HG02938 (cell line): ENCODE measurements at regions not wholly inside any gene's neighbourhood (a gene's known extent, or its start where the extent isn't known, plus 50 kb on each side); places are given as distances from the start of the nearest gene placed in this dataset.
"Not testable (repeated sequence)": the region's sequence is repeated elsewhere in the genome, so short reads cannot be mapped to it uniquely, and the experiment has no call there.

ENCODE experiments used
- ATAC-seq: cut with Tn5 transposase; IDR thresholded peaks from one replicate; pipeline ENCODE4 v1.9.1; 2021; ENCODE audit warnings: mild to moderate bottlenecking, moderate library complexity; ENCODE audit not compliant: unreplicated experiment

GRCh38 chr9:91512235-91512634 is 88.6 kb upstream of the NFIL3 start:
- ATAC-seq, result not testable (repeated sequence)

DNA sequence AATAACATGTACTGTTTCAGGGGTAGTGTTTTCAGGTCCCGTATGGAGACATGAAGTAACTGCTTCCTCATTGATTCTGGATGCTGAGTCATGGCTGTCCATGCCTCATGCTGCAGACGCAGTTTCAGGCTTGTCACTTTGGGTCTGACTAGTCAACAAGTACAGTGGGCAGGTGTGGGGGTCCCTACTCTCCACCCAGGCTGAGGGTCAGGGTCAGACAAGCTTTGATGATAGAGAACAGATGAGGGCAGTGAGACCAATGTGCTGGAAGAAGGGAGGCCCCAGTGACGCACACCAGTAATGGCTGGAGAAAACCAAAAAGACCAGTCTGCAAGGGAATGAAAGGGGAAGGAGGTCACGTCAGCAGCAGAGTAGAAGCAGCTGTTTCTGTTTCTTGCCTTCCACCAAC is 80.0 kb upstream of the NFIL3 start:
- no peak for ATAC-seq

DNA sequence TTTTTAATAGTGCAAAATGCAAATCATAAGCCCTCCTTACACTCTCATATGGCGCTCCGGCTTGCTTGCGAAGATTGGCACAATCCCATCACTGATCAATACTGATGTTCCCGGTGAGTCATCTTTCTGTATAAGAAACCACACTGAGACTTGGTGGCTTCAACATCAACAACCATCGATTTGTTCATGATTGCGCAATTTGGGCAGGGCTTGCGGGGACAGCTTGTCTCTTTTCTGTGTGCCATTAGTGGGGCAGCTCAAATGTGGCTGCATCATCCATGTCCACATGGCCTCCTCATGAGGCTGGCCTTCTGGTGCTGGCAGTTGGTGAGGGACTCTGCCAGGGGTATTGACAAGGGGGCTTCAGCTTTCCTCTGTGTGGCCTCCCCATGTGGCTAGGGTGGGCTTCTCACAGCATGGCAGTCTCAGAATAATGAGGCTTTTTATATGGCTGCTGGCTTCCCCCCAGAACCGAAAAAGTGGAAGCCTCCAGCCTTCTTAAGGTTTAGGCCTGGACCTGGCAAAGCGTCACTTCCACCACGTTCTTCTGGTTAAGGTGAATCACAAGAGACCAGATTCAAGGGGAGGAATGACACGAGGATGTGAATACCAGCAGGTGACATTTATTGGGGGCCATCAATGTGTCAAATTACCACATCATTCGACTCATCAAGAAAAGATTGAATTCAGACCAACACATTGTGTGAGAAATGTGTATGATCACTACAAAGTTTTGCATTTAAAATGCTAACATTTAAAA is 79.5 kb upstream of the NFIL3 start:
- no peak for ATAC-seq

- no peak for ATAC-seq
These were observed 78.8 kb upstream of the NFIL3 start for GRCh38 chr9:91502475-91502874.

DNA sequence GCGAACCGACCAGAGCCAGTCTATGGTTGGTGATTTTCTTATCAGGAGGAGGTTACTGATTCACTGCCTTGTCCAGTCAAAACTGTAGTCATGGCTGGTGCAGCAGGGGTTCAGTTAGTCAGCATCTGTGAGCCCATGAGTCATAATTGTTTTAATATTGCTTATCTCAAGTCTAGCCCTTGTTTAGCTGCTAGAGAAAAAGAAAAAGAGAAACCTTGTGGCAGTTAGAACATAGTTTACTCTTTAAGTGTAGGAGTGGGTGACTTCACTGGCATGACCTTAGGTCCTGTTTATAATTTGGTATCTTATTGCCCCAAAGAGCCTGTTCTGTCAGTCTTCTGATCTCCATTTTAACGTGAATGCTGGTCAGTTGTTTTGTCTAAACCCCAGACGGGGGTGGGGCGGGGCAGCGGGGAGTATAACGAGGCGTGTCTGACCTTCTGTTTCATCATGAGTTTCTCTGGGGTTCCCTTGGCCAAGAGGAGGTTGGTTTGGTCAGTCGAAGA is 76.9 kb upstream of the NFIL3 start:
- peak; percentile 64 for ATAC-seq

GRCh38 chr9:91496351-91496750 is 72.7 kb upstream of the NFIL3 start:
- no peak for ATAC-seq

DNA sequence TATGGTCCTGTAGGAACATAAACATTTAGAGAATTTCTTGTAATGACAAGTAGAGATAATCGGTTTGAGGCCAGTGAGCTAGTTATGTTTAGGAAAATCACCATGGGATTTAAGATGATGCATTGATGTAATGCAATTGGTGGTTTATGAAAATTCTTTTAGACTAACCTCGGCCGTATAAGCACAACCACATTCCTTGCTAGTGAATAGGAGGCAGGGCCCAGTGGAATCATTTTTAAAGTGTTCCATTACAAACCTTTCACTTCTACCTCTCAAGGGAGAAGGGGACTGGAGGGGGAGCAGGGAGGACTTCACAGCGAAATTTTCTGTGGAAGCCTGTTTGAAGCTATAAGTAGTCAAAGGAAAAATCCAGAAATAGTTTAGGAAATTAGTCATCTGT is 71.8 kb upstream of the NFIL3 start:
- no peak for ATAC-seq

DNA sequence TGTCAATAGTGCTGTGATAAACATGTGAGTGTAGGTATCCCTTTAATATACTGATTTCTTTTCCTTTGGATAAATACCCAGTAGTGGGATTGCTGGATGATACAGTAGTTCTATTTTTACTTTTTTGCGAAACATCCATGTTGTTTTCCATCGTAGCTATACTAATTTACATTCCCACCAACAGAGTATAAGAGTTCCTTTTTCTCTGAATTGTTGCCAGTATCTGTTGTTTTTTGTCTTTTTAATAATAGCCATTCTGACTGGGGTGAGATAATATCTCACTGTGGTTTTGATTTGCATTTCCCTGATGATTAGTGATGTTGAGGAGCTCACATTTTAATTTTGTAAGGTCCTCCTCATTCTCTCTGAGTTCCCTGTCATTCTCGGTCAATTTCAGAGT is 71.1 kb upstream of the NFIL3 start:
- ATAC-seq, result no peak

DNA sequence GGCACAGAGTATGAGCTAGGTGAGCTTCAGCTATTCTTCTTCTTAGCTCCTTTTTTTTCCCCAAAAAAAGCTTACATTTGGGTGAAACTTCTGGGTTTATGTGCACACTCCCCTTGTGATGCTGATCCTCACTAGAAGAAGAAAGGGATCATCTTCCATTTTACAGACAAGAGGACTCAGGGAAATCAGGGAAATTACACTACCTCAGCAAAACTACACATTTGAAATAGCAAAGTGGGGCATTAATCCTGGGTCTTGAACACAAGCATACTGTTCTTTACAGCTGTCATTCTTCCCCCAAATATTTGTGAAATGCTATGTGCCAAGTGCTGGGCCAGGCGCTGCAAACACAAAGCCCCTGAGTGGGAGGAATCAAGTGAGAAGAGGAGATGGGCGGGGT is 68.6 kb upstream of the NFIL3 start:
- no peak for ATAC-seq

DNA sequence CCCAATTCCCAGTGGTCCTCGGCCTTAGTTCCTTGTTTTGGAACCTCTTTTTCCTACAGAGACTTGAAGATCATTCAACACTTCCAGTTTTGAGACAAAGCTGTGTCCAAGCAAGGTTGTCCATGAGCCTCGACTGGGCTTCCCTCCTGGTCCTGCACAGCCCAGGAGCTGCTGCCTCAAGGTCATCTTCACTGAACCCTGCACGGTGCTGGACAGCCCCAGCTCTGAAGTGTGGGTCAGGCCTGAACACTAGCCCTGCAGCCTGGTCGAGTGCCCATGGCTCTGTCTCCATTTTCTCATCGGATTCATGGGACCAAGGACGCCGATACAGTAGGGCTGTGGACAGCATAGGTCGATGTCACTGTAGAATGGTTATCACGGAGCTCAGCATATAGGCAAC is 68.0 kb upstream of the NFIL3 start:
- ATAC-seq, result no peak

- no peak for ATAC-seq
These were observed 65.8 kb upstream of the NFIL3 start for GRCh38 chr9:91489361-91489899.

GRCh38 chr9:91488341-91488740 is 64.7 kb upstream of the NFIL3 start:
- ATAC-seq, result no peak

DNA sequence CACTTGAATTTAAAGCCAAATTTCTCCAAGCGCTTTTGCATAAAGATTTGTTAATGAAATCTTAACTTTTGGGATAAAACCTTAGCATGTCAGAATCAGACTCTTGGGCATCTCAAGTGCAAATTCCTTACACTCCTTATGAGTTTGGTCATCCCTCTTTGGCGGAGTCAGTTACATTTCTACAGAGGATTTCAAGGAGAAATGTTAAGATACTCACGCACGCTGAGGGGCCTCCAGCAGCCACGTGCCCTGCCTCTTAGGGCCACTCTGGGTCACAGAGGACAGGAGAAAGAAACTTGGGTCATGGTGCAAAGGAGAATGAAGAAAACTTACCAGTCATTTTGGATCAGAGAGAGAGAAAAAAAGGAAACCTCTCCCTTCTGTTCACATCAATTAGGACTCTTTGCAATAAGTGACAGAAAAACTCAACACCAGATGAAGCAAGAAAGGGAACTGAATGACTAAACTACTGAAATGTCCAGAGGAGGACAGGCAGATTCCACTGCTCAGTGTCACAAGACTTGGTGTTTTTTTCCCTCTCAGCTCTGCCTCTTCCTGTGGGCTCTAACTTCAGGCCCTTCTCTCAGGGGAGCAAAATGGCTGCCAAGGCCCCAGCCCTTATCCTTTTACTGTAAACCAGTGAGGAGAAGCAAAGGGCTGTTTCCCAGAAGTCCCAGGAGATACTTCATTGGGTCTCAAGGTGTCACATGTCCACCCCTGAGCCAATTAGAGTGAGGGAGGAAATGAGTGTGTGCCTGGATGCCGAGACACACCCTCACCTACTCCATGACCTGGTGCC is 63.3 kb upstream of the NFIL3 start:
- no peak for ATAC-seq

DNA sequence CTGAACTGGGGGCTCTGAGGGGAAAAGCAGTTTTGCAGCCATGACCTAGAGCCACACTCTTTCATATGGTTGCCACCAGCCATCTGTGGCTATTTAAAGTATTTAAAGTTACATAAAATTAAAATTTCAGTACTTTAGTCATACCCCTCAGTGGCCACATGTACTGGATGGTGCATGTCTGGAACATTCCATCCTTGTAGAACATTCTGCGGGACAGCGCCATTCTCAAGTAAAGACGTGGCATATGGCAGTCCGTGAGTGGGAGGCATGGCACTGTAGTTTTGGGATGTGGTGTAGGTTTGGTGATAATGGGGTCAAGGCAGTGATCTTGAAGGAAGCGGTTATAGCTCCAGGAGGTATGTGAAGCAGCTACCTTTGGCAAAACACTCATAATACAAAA is 61.4 kb upstream of the NFIL3 start:
- ATAC-seq, result no peak

DNA sequence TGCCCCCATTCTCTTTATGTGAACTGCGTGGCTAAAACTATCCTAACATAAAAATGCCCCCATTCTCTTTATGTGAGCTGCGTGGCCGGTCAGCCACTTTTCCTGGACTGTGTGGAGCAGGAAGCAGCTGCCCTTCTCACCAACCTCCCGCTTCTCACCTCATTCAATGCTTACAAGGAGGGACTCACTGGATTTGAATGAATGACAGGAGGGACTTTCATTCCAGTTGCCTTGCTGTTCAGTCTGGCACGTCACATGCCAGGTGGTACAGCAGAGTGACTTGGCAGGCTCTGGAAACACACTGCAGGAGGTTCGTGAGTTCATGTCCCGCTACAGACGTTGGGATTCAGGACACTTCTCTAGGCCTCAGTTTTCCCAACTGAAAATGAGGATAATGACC is 60.2 kb upstream of the NFIL3 start:
- ATAC-seq, result no peak

GRCh38 chr9:91483189-91483691 is 59.6 kb upstream of the NFIL3 start:
- ATAC-seq, result no peak

DNA sequence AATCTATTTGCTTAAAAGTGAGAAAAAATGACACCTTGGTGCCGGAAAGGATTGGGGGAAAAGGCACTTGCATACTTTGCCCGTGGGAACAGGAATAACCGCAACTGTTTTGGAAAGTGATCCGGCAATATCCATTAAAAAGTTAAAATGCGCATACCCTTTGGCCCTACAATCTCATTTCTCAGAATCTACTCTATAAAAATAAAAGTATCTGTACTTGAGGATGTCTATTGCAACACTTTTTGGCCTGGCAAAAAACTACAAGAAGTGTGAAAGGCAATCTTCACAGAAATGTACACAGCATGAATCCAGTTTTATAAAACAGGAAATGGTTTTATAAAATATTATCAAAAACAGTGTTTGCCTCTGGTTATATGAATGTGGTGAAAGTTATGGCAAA is 58.3 kb upstream of the NFIL3 start:
- no peak for ATAC-seq

DNA sequence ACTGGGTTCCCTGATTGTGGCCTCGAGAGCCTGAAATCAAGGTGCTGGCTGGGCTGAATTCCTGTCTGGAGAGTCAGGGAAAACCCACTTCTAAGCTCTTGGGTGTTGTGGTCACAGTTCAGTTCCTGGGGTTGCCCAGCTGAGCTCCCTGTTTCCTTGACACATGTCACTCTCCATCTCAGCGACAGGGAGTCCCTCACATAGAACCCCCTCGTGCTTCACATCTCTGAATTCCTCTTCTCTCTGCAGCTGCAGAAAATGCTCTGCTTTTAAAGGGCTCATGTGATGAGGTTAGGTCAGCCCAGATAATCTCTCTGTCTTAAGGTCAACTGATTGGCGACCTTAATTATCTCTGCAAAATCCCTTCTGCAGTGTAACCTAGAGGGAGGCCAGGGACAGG is 53.5 kb upstream of the NFIL3 start:
- ATAC-seq, result no peak

DNA sequence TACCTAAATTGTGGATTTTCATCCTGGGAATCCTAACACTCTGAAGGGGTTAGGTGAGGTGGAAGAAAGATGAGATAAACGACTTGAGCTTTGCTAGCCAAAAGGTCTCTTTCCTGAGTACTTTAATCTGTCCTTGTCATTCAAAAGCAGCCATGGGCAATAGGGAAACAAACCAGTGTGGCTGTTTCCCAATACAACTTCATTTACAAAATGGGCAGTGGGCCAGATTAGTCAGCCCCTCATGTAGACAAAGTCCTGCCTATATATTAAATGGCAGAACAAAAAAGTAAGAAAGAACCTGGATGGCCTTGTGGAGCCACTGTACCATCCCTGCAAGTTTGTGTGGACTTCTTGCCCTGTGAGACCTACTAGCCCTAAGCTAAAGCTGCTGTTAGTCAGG is 51.0 kb upstream of the NFIL3 start:
- no peak for ATAC-seq
